Lower leg skin (tissue), 3 donors: ENCODE measurements at regions not wholly inside any gene's neighbourhood (a gene's known extent, or its start where the extent isn't known, plus 50 kb on each side); places are given as distances from the start of the nearest gene placed in this dataset.

ENCODE experiments used
- POLR2A ChIP-seq, 2 donors: fragments of 450-650 bp; IDR thresholded peaks; one replicate each; pipeline ENCODE4 v1.6.1; 2016 to 2017; ENCODE audit warnings: antibody characterized with exemption in 2 of 2, mild to moderate bottlenecking in 1 of 2, moderate library complexity in 1 of 2
- TF ChIP-seq, protein P1 (sequence below), 3 donors: fragments of 450-650 bp; IDR thresholded peaks; one replicate each; pipeline ENCODE4 v1.5.1; 2016; ENCODE audit warnings: antibody characterized with exemption in 3 of 3, mild to moderate bottlenecking in 3 of 3, moderate library complexity in 2 of 3

- TF ChIP-seq, protein P1, sequence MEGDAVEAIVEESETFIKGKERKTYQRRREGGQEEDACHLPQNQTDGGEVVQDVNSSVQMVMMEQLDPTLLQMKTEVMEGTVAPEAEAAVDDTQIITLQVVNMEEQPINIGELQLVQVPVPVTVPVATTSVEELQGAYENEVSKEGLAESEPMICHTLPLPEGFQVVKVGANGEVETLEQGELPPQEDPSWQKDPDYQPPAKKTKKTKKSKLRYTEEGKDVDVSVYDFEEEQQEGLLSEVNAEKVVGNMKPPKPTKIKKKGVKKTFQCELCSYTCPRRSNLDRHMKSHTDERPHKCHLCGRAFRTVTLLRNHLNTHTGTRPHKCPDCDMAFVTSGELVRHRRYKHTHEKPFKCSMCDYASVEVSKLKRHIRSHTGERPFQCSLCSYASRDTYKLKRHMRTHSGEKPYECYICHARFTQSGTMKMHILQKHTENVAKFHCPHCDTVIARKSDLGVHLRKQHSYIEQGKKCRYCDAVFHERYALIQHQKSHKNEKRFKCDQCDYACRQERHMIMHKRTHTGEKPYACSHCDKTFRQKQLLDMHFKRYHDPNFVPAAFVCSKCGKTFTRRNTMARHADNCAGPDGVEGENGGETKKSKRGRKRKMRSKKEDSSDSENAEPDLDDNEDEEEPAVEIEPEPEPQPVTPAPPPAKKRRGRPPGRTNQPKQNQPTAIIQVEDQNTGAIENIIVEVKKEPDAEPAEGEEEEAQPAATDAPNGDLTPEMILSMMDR (IDR thresholded peaks at IDR 0.05): no peak
- TF ChIP-seq POLR2A (IDR thresholded peaks at IDR 0.05): no peak
These were observed 256.8 kb upstream of the DDHD1 start for GRCh38 chr14:53409969-53410368.
